Suppressor macrophage treated with lipopolysaccharide for 1 hour (primary cell): ENCODE measurements at regions not wholly inside any gene's neighbourhood (a gene's known extent, or its start where the extent isn't known, plus 50 kb on each side); places are given as distances from the start of the nearest gene placed in this dataset.
A peak's percentile ranks its signal among the peaks of the same experiment; 100 is the strongest.

ENCODE experiments used
- DNase-seq, 3 donors: peaks; one replicate each; pipeline ENCODE4 v3.0.0-alpha.2; 2020 to 2022

GRCh38 chr18:68462148-68462547, 252.8 kb downstream of the TMX3 start:
- no peak for DNase-seq

GRCh38 chr18:68461481-68462018, 253.4 kb downstream of the TMX3 start:
- no peak for DNase-seq

- no peak for DNase-seq
These were observed 254.9 kb downstream of the TMX3 start for GRCh38 chr18:68459968-68460367.

- DNase-seq = no peak
These were observed 257.9 kb downstream of the TMX3 start for GRCh38 chr18:68456985-68457384.

- DNase-seq = no peak
These were observed 259.7 kb downstream of the TMX3 start for GRCh38 chr18:68455229-68455603.

GRCh38 chr18:68454511-68455228, 260.2 kb downstream of the TMX3 start:
- DNase-seq = no peak

GRCh38 chr18:68449292-68449691, 265.6 kb downstream of the TMX3 start:
- DNase-seq = no peak

- no peak for DNase-seq
These were observed 266.2 kb downstream of the TMX3 start for GRCh38 chr18:68448736-68449135.

- no peak for DNase-seq
These were observed 267.6 kb downstream of the TMX3 start for GRCh38 chr18:68447286-68447685.

- no peak for DNase-seq
These were observed 269.1 kb downstream of the TMX3 start for GRCh38 chr18:68445668-68446426.

GRCh38 chr18:68445136-68445535, 269.8 kb downstream of the TMX3 start:
- no peak for DNase-seq

- DNase-seq = no peak
These were observed 273.7 kb downstream of the TMX3 start for GRCh38 chr18:68441241-68441640.

GRCh38 chr18:68440433-68440832, 274.5 kb downstream of the TMX3 start:
- DNase-seq = no peak

GRCh38 chr18:68439642-68440041, 275.3 kb downstream of the TMX3 start:
- DNase-seq = no peak

GRCh38 chr18:68438983-68439382, 275.9 kb downstream of the TMX3 start:
- no peak for DNase-seq

- DNase-seq = no peak
These were observed 276.4 kb downstream of the TMX3 start for GRCh38 chr18:68438536-68438935.

GRCh38 chr18:68436485-68436884, 278.4 kb downstream of the TMX3 start:
- peak; percentile 3 to 44 (median 6) for DNase-seq

GRCh38 chr18:68435581-68435980, 279.3 kb downstream of the TMX3 start:
- no peak for DNase-seq

GRCh38 chr18:68431922-68432198, 283.0 kb downstream of the TMX3 start:
- no peak for DNase-seq

- no peak for DNase-seq
These were observed 283.6 kb downstream of the TMX3 start for GRCh38 chr18:68431111-68431921.

GRCh38 chr18:68429841-68430240, 285.1 kb downstream of the TMX3 start:
- no peak for DNase-seq

- DNase-seq = no peak
These were observed 285.8 kb downstream of the TMX3 start for GRCh38 chr18:68429111-68429510.

- DNase-seq = no peak
These were observed 286.2 kb downstream of the TMX3 start for GRCh38 chr18:68428661-68429060.

GRCh38 chr18:68427951-68428401, 286.9 kb downstream of the TMX3 start:
- DNase-seq = no peak
